22Rv1 (cell line): ENCODE measurements at regions not wholly inside any gene's neighbourhood (a gene's known extent, or its start where the extent isn't known, plus 50 kb on each side); places are given as distances from the start of the nearest gene placed in this dataset.

Experiments used
- CTCF ChIP-seq: fragments of 450-650 bp; IDR thresholded peaks from 2 replicates; pipeline ENCODE4 v1.5.1; 2017; ENCODE audit warnings: mild to moderate bottlenecking
- ZFX ChIP-seq: fragments of 450-650 bp; IDR thresholded peaks from 2 replicates; pipeline ENCODE4 v1.6.1; 2017; ENCODE audit warnings: antibody characterized with exemption, borderline replicate concordance

GRCh38 chr10:9149134-9149533 is 1094.6 kb downstream of the GATA3 start:
- TF ChIP-seq CTCF (no peak), ZFX (no peak)
